Left renal pelvis (tissue), 4 donors: ENCODE measurements at regions not wholly inside any gene's neighbourhood (a gene's known extent, or its start where the extent isn't known, plus 50 kb on each side); places are given as distances from the start of the nearest gene placed in this dataset.

Source experiments
- DNase-seq, 4 donors: peaks; one replicate each; pipeline ENCODE4 v3.0.0-alpha.2; 2013; ENCODE audit warnings: low read depth in 4 of 4, low spot score in 3 of 4

- DNase-seq, result no peak
Observed at GRCh38 chr5:13480834-13481233, 463.7 kb downstream of the DNAH5 start.

GRCh38 chr5:13478831-13479465, 465.5 kb downstream of the DNAH5 start:
- DNase-seq, result peak in 2 of 4 donors; percentile 6 to 11

DNA sequence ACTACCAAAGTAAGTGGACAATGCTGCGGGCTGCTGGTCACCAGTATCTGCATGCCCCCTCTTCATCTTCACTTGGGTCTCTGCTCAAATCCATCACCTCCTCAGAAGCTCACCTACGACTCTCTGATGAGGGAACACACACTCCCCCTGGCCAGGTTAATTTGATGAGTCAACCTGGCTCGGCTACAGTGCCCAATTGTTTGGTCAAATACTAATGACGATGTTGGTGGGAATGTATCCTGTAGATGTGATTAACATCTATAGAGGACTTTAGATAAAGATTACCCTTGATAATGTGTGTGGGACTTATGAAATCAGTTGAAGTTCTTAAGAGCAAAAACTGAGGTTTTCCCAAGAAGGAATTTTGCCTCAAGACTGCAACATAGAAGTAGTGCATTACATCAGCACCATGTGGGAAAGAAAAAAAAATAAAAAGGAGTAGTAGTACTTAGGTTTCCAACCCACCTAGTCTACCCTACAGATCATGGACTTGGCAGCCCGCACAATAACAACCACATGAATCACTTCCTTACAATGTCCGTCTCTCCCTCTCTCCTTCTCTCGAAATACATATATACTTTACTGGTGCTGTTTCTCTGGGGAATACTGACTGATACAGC, 467.3 kb downstream of the DNAH5 start:
- no peak for DNase-seq

- DNase-seq, result no peak
Observed at GRCh38 chr5:13472842-13473241, 471.6 kb downstream of the DNAH5 start.

- no peak for DNase-seq
Observed at GRCh38 chr5:13470975-13471374, 473.5 kb downstream of the DNAH5 start.

DNA sequence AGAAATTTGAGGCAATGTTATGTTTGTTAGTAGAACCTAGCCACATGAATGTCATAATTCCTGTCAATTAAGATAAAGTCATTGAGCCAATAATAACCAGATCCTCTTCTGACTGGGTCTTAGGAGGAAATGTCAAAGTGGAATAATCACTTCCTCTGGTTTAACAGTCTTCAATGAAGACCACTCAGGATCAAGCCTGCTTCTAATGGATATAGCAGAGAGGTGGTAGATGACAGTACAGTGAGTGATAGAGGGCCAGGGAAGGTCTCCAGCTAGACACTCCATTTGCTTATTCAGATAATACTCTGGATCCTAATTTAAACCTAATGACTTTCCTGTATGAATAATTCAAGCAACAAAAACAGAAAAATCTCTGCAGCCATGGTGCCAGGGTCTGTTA, 474.2 kb downstream of the DNAH5 start:
- no peak for DNase-seq

- no peak for DNase-seq
Observed at GRCh38 chr5:13464532-13465193, 479.8 kb downstream of the DNAH5 start.

GRCh38 chr5:13460587-13460986, 483.9 kb downstream of the DNAH5 start:
- no peak for DNase-seq

DNA sequence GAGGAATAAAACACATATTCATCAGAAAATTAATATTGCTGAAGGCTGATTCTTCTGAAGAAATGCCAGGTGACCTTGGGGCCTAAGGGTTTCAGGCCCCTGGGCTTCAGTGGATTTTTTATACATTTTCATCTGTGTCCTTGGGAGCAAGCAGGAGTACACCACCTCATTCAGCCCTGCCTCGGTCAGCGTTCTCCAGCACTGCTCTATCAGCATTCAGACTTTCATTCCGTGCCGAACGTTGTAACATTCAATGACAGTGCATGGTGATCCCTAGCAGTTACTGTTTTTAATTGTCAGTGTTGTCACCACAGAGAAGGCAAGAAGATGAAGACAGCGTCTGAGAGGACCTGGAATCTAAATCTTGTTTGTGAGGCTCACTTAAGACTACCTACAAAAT, 490.4 kb downstream of the DNAH5 start:
- no peak for DNase-seq

GRCh38 chr5:13448843-13449242, 495.6 kb downstream of the DNAH5 start:
- DNase-seq, result no peak

DNA sequence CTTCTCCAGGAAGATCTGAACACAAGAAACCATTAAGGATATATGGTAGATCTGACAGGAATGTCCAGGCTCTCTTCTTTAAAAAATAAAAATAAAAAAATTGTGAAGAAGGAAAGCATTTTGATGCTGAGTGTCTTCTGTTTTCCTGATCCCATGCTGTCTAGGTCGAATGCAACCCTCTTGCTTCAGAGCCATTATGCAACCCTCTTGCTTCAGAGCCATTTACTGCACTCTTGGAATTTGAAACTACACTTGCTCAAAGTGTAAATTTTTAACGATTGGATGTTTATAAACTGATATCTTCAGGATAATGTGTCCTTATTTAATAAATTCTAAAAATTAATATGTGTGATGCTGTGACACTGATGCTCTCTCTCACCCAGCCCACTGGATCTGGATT, 505.1 kb downstream of the DNAH5 start:
- DNase-seq, result no peak

DNA sequence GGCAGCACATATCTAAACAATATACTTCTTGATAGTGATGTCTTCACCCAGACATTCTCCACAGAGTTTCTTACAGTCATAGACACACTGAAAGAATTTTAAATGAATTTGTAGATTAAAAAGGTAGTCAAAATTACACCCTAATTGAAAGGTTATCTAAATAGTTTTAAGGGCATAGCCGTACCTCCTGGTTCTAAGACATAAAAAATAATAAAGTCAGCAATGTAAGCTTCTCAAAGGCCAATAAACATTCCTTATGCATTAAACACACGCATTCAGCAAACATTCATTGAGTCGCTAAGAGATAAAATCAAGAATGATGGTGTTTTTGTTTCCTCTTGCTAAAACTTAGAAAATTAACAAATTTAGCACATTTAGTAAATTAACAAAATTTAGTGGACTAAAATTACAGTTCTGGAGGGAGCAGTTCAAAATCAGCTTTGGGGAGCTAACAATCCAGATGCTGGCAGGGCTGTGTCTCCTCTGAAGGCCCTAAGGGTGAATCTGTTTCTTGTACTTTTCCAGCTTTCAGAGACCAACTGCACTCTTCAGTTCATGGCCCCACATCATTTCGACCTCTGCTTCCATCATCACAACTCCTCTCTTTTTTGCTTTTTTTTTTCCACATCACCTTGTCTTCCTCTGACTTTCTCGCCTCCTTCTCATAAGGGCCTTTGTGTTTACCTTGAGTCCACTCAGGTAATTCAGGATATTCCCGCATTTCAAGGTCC, 516.5 kb downstream of the DNAH5 start:
- DNase-seq, result no peak

DNA sequence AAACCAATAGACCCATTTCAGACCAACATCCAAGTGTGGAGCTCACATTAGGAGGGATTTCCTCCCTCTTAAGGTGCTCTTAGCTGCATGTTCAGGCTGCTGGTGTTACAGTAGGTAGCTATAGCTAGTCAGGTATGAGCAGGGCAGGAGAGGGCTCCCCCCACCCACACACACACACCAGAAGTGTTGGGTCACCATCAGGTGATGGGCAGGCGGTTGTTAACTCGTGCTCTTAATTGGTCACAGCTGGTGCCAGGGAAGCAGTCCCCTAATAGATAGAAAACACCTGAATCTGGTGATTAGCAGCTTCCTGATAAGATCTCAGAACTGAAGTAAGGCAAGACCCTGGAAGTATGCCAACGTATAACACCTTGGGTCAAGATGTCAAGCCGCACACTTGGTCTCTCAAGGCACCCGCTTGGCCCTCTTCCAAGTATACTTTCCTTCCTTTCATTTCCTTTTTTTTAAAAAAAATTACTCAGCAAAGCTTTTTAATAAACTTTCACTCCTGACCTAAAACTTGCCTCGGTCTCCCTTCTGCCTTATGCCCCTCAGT, 532.4 kb downstream of the DNAH5 start:
- no peak for DNase-seq

DNA sequence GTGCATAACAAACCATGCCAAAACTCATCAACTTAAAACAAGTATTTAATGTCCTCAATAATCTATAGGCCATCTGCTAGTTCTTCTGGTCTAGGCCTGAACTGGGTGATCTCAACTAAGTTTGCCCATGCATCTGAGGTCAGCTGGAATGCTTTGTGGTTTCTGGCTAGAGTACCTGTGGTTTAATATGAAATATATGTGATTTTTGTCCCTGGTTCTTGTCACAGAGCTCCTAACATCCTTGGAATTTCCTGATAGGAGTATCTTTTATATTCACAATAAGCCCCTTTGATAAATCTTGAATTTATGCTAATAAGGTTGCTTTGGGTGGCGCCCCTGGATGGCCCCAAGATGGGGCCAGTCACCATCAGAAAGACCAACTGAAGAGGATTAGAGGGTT, 535.9 kb downstream of the DNAH5 start:
- no peak for DNase-seq

GRCh38 chr5:13403351-13403750, 541.1 kb downstream of the DNAH5 start:
- DNase-seq, result no peak

DNA sequence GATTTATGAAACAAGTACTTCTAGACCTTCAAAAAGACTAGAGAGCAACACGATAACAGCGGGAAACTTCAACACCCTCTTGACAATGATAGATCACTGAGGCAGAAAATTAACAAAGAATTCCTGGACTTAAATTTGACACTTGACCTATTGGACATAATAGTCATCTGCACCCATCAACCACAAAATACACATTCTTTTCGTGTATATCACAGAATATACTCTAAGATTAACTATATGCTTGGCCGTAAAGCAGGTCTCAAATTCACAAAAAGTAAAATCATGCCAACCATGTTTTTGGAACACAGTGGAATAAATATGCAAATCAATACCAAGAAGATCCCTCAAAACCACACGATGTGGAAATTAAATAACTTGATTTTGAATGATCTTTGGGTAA, 559.4 kb downstream of the DNAH5 start:
- DNase-seq, result no peak

DNA sequence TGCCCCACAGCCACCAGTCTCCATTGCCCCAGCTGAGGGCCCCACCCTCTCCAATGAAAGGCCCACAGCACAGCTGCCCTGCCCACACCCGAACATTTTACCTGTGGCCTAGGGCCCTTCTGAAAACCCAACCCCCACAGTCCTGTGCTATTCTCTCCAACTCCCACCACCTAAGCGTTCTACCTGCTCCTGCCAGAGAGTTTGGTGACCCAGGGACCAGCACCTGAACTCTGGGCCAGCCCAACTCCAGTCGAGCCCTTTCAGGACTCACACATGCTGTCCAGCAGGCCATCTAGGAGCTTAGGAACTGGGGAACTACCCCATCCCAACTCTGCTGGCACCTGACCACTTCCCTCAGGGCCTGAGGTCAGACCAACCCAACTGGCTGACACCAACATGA, 562.3 kb downstream of the DNAH5 start:
- DNase-seq, result no peak

DNA sequence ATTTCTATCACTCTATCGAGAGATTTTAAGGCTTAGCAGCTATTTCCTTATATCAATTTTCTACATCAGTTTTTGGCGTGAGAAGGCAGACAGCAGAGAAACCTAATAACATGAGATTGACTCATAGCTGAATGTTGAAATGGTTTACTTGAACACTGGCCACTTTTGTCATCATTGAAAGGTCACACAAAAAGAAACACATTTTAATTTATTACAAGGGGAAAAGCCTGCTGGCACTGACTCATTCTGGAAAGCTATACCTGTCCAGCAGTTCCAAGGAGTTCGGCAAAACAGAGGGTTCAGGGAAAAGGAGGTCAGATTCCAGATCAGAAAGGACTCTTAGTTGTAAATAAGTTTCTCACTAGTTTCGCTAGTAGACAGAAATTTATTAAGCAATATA, 566.4 kb downstream of the DNAH5 start:
- no peak for DNase-seq

- no peak for DNase-seq
Observed at GRCh38 chr5:13359344-13359743, 585.1 kb downstream of the DNAH5 start.

DNA sequence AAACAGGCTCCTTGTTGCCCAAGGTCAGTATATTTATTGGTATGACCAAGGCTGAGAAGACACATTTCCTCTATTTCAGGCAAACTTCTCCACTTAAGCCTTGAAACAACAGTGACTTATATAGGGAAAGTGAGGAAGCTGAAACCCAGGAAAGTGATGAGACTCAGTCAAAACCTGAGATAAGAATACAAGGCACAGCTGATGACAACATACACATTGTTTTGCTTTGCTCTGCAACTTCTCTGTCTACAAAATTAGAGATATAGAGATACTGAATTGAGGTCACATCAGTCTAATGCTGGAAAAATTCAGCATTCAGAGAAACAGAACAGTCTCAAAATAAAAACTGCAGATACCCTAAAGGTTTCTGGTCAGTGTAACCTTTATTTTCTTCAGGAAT, 586.1 kb downstream of the DNAH5 start:
- no peak for DNase-seq

- DNase-seq, result no peak
Observed at GRCh38 chr5:13357929-13358328, 586.6 kb downstream of the DNAH5 start.
